ENCODE measurements at regions not wholly inside any gene's neighbourhood (a gene's known extent, or its start where the extent isn't known, plus 50 kb on each side); places are given as distances from the start of the nearest gene placed in this dataset.

DNA sequence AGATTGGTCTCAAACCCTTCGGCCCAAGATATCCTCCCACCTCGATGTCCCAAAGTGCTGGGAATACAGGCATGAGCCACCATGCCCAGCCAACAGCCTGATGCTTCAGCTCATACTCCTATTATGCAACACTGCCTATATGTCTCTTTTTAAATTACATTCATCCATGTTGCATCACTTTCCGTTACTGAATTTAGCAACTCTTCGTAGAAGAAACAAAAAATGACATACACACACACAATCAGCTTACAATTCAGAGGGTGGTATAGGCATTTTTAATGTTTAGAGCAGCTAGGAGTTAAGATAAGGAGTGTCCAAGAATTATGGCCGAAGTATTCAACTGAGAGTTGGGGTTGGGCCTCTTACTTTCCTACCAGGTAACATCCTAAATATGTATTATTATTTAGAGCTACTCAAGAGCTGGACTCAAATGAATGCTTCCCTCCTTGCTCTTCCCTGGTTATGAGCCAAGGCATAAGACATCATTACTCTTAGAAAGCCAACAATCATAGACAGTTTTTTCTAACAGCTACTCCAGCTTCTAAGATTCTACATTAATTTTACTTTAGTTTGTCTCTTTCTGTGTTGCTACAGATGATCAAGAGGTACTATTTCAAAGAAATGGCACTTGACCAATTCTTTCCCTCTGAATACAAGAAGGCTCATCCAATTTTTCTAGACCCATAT, 62.0 kb upstream of the BMP5 start:
- TF ChIP-seq, protein P1, sequence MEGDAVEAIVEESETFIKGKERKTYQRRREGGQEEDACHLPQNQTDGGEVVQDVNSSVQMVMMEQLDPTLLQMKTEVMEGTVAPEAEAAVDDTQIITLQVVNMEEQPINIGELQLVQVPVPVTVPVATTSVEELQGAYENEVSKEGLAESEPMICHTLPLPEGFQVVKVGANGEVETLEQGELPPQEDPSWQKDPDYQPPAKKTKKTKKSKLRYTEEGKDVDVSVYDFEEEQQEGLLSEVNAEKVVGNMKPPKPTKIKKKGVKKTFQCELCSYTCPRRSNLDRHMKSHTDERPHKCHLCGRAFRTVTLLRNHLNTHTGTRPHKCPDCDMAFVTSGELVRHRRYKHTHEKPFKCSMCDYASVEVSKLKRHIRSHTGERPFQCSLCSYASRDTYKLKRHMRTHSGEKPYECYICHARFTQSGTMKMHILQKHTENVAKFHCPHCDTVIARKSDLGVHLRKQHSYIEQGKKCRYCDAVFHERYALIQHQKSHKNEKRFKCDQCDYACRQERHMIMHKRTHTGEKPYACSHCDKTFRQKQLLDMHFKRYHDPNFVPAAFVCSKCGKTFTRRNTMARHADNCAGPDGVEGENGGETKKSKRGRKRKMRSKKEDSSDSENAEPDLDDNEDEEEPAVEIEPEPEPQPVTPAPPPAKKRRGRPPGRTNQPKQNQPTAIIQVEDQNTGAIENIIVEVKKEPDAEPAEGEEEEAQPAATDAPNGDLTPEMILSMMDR (IDR thresholded peaks at IDR 0.05; ENCODE audit: insufficient read depth, low read depth, low read length), result no peak
- no peak for TF ChIP-seq EZH2 (IDR thresholded peaks at IDR 0.05; ENCODE audit: insufficient read depth, low read length)
